Fibroblast of pulmonary artery (primary cell): ENCODE measurements at regions not wholly inside any gene's neighbourhood (a gene's known extent, or its start where the extent isn't known, plus 50 kb on each side); places are given as distances from the start of the nearest gene placed in this dataset.
"Not testable (repeated sequence)": the region's sequence is repeated elsewhere in the genome, so short reads cannot be mapped to it uniquely, and the experiment has no call there.

Experiments
- DNase-seq: peaks from one replicate; pipeline ENCODE4 v3.0.0-alpha.2; 2010; ENCODE audit warnings: low read depth
- H3K4me3 ChIP-seq: replicated peaks from 2 replicates; pipeline ENCODE4 v1.5.1; 2011; ENCODE audit warnings: low read depth, mild to moderate bottlenecking, control low read depth, low read length, moderate library complexity
- TF ChIP-seq, protein P1 (sequence below): IDR thresholded peaks from 2 replicates; pipeline ENCODE4 v1.5.1; 2011; ENCODE audit warnings: mild to moderate bottlenecking, control low read depth, low read length, inconsistent platforms; ENCODE audit errors: missing control alignments

DNA sequence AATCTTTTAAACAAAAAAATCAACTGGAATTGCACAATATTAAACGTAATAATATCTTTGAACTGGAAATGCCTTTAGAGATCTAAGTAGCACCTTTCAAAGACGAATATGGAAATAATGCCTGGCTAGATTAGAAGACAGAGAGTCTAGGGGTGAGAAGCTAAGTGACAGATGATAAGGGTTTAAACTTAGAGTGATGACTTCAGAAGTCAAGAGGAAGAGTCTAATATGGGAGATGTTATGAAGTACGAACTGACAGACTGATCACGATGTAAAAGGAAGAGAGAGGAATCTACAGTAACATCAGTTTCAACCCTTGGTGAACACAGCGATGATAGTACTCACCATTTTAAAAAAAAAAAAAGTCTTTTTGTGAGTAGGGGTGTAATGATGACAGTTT lies 57.9 kb downstream of the HINT1 start:
- TF ChIP-seq, protein P1, sequence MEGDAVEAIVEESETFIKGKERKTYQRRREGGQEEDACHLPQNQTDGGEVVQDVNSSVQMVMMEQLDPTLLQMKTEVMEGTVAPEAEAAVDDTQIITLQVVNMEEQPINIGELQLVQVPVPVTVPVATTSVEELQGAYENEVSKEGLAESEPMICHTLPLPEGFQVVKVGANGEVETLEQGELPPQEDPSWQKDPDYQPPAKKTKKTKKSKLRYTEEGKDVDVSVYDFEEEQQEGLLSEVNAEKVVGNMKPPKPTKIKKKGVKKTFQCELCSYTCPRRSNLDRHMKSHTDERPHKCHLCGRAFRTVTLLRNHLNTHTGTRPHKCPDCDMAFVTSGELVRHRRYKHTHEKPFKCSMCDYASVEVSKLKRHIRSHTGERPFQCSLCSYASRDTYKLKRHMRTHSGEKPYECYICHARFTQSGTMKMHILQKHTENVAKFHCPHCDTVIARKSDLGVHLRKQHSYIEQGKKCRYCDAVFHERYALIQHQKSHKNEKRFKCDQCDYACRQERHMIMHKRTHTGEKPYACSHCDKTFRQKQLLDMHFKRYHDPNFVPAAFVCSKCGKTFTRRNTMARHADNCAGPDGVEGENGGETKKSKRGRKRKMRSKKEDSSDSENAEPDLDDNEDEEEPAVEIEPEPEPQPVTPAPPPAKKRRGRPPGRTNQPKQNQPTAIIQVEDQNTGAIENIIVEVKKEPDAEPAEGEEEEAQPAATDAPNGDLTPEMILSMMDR, result no peak
- no peak overlapping the region for H3K4me3 ChIP-seq
- DNase-seq, result no peak

DNA sequence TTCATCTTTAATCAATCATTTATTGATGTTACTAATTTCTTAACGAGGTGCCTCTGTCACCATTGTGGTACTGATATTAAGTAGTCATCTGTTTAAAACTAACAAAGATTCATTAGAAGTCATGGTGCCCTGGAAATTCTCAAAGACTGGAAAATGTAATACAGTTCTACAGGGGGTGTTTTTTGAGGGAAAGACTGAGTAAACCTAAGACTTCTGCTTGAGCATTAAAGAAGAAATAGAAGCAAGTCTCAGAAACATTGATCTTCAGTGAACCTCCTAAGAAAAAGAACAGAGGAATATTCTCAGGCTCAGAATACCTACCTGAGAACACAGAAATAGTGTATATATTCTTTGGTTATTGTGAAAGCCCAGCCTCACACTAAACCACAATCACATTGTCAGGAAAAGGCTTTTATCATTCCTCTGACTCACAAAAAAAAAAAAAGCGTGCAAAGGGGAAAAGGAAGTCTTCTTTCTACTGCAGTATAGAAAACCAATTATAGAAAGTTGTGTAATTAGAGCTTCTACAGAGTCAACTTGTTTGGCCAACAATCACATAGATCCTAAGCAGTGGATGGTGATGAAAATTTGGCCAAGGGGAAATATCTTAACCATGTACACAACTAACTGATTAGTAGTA lies 60.8 kb downstream of the HINT1 start:
- TF ChIP-seq, protein P1, result no peak

DNA sequence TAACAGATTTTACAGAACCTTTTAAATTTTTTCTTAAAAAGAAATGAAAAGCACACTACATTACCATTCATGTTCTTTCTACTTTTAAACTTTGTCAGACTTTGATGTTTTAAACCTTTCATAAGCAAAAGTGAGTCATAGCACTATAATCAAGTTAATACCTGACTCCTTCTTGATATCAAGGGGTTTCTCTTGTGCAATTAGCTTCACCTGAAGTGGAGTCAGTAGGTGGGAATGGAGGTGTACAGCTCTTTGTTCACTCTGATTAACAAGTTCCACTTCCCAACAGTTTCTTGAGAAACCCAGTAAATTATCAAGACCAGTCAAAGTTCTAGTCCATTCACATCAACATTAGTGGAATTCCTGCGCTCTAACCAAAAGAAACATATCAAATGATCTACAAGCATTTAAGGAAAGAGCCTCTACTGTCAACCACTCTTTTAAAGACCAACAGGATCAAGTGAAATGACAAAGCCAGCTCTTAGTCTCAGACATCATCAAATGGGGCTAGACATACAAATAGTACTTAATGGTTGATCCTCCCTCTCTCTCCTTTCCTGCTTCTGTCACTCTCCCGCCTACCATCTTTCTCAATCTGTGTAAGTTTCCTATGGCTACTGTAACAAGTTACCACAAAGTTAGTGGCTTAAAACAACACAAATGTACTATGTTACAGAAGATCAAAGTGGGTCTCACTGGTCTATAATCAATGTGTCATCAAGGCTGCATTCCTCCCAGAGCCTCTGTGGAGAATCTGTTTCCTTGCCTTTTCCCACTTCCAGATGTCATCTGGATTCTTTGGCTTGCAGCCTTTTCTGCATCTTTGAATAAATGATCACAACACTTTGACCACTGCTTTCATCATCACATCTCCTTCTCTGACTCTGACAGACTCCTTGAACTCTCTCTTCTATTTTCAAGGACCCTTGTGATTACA lies 68.0 kb downstream of the HINT1 start:
- no peak for DNase-seq
- TF ChIP-seq, protein P1, result no peak
- no peak overlapping the region for H3K4me3 ChIP-seq

More for the DNA sequence above, 60.8 kb downstream of the HINT1 start:
- DNase-seq, result peak; percentile 28
- H3K4me3 ChIP-seq, result no peak overlapping the region

DNA sequence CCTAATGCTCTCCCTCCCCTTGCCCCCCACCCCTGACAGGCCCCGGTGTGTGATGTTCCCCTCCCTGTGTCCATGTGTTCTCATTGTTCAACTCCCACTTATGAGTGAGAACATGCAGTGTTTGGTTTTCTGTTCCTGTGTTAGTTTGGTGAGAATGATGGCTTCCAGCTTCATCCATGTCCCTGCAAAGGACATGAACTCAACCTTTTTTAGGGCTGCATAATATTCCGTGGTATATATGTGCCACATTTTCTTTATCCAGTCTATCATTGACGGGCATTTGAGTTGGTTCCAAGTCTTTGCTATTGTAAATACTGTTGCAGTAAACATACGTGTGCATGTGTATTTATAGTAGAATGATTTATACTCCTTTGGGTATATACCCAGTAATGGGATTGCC lies 69.5 kb downstream of the HINT1 start:
- DNase-seq, H3K4me3 ChIP-seq: not testable (repeated sequence)

DNA sequence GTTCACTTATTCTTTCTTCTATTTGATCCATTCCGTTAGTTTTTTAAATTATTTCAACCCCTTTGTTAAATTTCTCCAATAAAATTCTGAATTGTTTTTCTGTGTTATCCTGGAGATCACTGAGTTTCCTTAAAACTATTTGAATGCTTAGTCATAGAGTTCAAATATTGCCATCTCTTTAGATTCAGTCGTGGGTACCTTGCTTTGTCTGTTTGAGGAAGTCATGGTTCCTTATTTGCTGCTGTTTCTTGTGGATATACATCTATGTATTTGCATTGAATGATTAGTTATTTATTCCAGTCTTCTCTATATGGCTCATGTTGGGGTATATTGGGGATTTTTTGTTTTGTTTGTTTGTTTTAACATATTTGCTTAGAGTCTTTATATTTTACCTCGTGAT lies 80.6 kb downstream of the HINT1 start:
- TF ChIP-seq, protein P1, result no peak
- H3K4me3 ChIP-seq, result no peak overlapping the region
- DNase-seq, result no peak

DNA sequence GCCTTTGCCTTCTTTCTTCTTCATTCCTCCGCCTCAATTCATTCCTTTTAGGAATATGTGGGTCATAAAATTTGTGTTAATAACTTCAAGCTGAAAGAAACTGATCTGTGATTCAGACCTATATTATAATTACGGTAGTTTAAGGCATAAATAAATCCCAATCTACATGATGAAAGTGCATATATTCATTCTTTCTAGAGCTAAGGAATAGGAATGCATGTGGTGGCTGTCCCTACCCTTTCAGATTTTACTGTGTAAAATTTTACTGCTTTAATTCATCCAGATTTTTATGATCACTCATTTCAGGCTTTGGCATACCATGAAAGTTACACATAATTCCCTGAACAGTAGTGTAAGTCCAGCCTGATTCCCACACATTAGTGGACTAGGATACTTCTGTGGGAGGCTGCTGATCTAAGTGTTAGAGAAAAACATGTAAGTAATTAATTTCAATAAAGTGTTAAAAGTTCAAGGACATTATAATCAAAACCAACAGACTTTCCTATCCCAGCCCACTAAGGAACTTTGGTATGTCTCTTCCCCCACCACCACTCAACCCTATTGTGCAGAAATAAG lies 83.1 kb downstream of the HINT1 start:
- peak; percentile 12 for DNase-seq
- H3K4me3 ChIP-seq, result no peak overlapping the region
- TF ChIP-seq, protein P1, result no peak

DNA sequence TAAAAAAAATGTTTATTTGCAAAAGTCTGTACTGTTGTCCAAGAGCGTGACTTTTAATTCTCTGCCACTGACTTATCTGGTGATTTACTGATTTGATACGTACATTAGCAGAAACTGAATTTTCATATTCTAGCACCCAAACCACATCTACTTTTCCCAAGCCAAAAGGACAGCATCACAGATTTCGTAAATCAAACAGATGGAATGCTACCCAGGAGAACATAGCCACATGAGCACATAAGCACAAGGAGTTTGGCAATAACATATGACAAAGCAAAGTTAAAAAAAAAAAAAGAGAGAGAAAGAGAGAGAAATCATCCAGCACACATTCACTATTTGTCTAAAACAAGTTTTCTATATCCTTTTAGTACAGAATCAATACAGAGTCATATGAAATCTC lies 83.7 kb downstream of the HINT1 start:
- DNase-seq, result peak; percentile 54
- TF ChIP-seq, protein P1, result no peak
- no peak overlapping the region for H3K4me3 ChIP-seq
